GM13977 (cell line): ENCODE measurements at regions not wholly inside any gene's neighbourhood (a gene's known extent, or its start where the extent isn't known, plus 50 kb on each side); places are given as distances from the start of the nearest gene placed in this dataset.

ENCODE experiments used
- DNase-seq: peaks from one replicate; pipeline ENCODE4 v3.0.0; 2012; ENCODE audit warnings: low spot score
- in situ Hi-C: fragments of 300-500 bp; cut with MboI; formaldehyde crosslinking; loops from one replicate; pipeline ENCODE4 v1.12.0; 2022; ENCODE audit warnings: low sequenced_read_pairs, low pct_unique_long_range_greater_than_20kb, mixed read lengths, inconsistent platforms; ENCODE audit not compliant: unreplicated experiment
- TF ChIP-seq, protein P1 (sequence below): IDR thresholded peaks from 2 replicates; pipeline ENCODE4 v1.5.1; 2012; ENCODE audit warnings: mild to moderate bottlenecking, control low read depth; ENCODE audit not compliant: insufficient read depth; ENCODE audit errors: extremely low read depth, missing control alignments

DNA sequence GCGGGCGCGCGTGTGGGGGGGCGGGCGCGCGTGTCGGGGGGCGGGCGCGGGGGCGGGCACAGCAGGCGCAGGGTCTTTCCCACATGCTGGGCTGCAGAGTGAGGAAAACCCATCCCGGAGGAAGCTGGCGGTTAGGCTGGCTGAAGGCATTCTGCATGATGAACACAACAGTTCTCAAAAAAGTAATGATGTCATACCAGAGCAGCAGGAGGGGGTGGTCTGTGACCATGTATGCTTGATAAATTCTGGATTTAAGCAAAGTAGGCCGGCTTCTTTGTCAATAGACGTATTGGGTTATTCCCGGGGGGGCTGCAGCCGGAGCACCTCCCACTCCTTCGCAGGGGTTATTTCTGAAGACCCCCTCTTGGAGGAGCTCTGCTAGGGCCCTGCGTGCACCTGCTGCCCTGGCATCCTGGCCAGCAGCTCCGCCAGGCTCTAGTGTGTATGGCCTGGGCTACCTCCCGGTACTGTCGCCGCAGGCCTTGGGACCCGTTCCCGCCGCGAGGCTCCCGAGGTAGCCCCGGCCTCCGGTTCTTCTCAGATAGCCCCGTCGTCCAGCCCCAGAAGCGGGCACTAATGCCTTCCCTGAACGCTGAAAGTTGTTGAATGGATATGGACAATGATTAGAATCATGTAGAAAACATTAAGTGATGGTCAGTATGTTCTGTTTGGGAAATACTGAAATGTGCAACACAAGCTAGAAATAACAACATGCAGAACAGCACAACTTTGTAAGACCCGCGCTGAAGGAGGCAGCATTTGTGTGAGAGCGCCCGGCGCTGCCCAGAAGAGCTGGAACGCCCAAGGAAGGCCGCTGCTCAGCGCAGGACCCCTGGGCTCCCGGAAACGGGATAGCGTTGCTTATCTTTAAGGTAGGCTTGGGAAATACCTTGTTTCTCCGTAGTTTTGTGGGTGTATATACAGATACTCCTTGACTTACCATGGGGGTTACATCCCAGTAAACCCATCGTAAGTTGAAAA is 101.4 kb upstream of the RAB6C start:
- in situ Hi-C loops: no loop called here
- DNase-seq: peak; percentile 65
- TF ChIP-seq, protein P1, sequence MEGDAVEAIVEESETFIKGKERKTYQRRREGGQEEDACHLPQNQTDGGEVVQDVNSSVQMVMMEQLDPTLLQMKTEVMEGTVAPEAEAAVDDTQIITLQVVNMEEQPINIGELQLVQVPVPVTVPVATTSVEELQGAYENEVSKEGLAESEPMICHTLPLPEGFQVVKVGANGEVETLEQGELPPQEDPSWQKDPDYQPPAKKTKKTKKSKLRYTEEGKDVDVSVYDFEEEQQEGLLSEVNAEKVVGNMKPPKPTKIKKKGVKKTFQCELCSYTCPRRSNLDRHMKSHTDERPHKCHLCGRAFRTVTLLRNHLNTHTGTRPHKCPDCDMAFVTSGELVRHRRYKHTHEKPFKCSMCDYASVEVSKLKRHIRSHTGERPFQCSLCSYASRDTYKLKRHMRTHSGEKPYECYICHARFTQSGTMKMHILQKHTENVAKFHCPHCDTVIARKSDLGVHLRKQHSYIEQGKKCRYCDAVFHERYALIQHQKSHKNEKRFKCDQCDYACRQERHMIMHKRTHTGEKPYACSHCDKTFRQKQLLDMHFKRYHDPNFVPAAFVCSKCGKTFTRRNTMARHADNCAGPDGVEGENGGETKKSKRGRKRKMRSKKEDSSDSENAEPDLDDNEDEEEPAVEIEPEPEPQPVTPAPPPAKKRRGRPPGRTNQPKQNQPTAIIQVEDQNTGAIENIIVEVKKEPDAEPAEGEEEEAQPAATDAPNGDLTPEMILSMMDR: no peak

DNA sequence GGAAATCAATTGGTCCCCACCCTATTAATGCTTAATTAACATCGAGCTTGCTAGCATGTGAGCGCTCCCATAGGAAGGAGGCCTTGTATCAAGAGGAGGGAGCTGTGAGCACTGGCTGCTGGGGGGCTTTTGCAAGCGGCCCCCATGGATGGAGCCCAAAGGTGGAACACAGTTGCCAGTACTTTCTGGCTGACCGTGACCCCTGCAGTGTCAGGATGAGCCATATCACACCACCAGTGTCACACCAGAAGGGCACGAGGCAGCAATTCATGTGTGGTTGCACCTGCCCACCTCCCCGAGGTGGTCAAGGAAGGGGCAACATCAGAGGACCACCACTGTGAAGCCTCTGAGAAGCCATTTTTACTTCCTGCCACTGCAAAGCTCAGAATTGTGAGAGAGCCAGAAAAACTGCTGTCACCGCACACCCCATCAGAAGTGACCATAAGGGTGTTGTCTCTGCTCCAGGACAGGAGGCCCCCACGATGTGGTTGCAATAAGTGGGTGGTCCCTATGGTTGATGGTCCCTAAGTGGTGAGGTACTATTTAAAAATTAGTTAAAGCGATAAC is 99.8 kb upstream of the RAB6C start:
- no peak for DNase-seq
- in situ Hi-C loops: no loop called here
- TF ChIP-seq, protein P1: no peak

DNA sequence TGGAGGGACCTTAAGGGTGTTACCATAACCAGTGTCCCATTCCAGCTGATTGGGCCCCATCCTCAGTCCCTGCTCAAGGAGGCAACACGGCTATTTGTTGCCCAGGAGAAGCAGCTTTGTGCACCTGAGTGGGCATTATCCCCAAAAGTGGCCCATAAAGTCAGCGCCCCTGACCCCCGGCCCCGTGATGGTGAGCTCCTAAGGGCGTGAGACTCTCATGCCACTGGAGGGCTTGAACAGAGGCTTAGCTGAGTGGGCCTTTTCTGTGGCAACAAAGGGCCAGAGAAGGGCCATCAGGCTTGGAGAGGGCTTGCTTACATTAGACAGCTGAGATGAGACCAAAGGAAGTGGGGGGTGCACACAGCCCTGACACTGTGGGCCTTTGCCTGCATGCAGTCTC is 99.2 kb upstream of the RAB6C start:
- in situ Hi-C loops: no loop called here
- no peak for DNase-seq
- TF ChIP-seq, protein P1: no peak

DNA sequence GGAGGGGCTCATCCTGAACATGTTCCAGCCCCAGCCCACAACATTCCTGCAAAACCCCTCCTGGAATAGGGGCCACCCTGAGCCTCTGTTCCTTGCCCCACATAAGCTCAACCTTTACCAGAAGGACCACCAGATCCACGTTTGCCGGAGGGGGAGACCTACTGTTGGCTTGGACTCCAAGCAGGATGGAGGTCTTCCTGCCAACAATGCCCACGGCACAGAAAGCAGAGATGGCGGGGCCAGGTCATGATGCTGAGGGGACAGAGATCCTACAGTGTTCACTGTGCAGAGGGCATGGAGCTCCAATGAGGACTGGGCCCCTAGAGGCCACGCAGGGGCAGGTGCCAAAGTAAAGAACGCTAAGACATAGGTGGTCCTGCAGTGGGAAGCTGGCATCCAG is 98.5 kb upstream of the RAB6C start:
- in situ Hi-C loops: no loop called here
- no peak for DNase-seq
- TF ChIP-seq, protein P1: no peak

DNA sequence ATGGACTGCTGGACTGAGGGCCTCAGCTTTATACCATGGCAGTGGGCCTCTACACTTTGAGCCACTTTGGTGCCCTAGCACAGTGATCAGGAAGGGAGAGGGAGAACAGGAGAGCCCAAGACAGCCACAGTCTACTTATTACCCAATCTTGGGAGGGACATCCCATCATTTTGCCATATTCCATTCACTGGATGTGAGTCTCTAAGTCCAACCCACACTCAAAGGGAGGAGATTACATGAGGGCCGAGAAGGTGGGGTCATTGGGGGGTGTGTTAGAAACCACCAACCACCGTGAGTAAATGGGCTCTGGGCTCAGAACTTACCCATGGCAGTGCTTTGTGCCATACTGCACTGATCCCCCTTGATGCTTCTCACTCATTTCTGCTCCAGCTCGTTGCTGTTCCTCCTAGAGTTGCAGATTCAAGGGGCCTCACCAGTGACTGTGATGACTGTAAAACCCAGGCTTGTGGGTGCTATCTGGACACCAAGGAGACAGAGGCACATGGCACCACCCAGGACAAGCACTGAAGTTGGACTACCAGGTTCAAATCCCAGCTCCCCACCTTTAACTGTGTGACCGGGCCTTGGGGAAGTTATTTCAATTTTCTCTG is 97.6 kb upstream of the RAB6C start:
- in situ Hi-C loops: no loop called here
- DNase-seq: no peak
- TF ChIP-seq, protein P1: no peak

DNA sequence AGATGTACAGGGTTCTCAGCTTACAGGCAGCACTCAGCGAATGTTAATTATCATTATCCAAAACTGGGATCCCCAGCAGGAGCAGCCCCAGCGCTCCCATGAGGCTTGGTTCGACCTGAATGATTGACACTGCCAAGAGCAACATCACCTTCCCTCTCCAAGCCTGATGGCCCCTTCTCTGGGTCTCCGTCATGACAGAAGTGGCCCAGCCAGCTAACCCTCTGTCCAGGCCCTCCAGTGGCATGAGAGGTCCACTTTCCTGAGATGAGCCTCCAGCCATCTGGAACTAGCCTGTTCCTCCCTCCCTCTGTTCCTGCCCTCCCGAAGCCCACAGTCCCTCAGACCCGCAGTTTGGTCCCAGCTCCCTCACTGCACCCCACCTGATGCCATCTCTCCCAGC is 97.0 kb upstream of the RAB6C start:
- in situ Hi-C loops: no loop called here

More for the DNA sequence above, 97.0 kb upstream of the RAB6C start:
- TF ChIP-seq, protein P1: no peak
- no peak for DNase-seq
